Kidney (tissue), 13 donors: ENCODE measurements at regions not wholly inside any gene's neighbourhood (a gene's known extent, or its start where the extent isn't known, plus 50 kb on each side); places are given as distances from the start of the nearest gene placed in this dataset.

Experiments used
- DNase-seq, 5 donors: peaks; one replicate each; pipeline ENCODE4 v3.0.0-alpha.2; 2013 to 2020
- FAIRE-seq: peaks from 2 replicates; lab custom pipeline; 2012; peaks lifted over from hg19 to GRCh38; lab: Jason Lieb, UNC
- H3K27ac ChIP-seq, 2 donors: one replicate each; pipeline ENCODE4 v1.7.0; 2013; ENCODE audit warnings: low read depth in 2 of 2, low read length in 2 of 2, inconsistent platforms in 1 of 2
- H3K27me3 ChIP-seq: one replicate; pipeline ENCODE4 v1.7.1; 2013; ENCODE audit warnings: low read length, inconsistent platforms; ENCODE audit not compliant: control insufficient read depth, insufficient read depth
- H3K36me3 ChIP-seq, 3 donors: one replicate each; pipeline versions ENCODE4 v1.7.0 to v1.7.1; 2013; ENCODE audit warnings: low read length in 3 of 3, control low read depth in 1 of 3, inconsistent platforms in 1 of 3; ENCODE audit not compliant: insufficient read depth in 3 of 3, control insufficient read depth in 2 of 3
- H3K4me1 ChIP-seq, 3 donors: one replicate each; pipeline versions ENCODE4 v1.7.0 to v1.7.1; 2013; ENCODE audit warnings: low read length in 3 of 3, inconsistent platforms in 1 of 3, low read depth in 1 of 3; ENCODE audit not compliant: control insufficient read depth in 2 of 3, insufficient read depth in 2 of 3
- H3K4me3 ChIP-seq, 3 donors: one replicate each; pipeline versions ENCODE4 v1.7.0 to v1.8.1; 2013; ENCODE audit warnings: low read length in 3 of 3, control low read depth in 1 of 3, inconsistent platforms in 1 of 3
- H3K9ac ChIP-seq, 3 donors: one replicate each; pipeline versions ENCODE4 v1.7.0 to v1.7.1; 2013; ENCODE audit warnings: low read length in 3 of 3, control low read depth in 1 of 3, inconsistent platforms in 1 of 3
- H3K9me3 ChIP-seq, 3 donors: one replicate each; pipeline versions ENCODE4 v1.7.0 to v1.7.1; 2013; ENCODE audit warnings: low read length in 3 of 3, control low read depth in 1 of 3, inconsistent platforms in 1 of 3; ENCODE audit not compliant: control insufficient read depth in 2 of 3, insufficient read depth in 1 of 3
- CTCF ChIP-seq: IDR thresholded peaks from 3 replicates; pipeline ENCODE4 v1.5.1; 2012; ENCODE audit warnings: mild to moderate bottlenecking, moderate library complexity, borderline replicate concordance; ENCODE audit not compliant: insufficient read depth; ENCODE audit errors: extremely low read depth
- intact Hi-C: fragments of 100-400 bp; cut with DNase I; formaldehyde crosslinking; loops from one replicate; pipeline ENCODE4 v1.11.1; 2022
- donor health status: control.
- donor health status: control.
- donor health status: control.
- donor health status: control.
- donor health status: control.
- donor health status: DM: yes; HTN: yes; CAD: no.
- donor health status: Normal renal cell carcinoma (clear cell type).

GRCh38 chr20:19807946-19808330 lies 49.9 kb downstream of the RIN2 start:
- FAIRE-seq (no peak), DNase-seq (no peak)
- H3K27ac ChIP-seq, result no peak overlapping the region
- no peak for TF ChIP-seq CTCF
- no peaks in the 10 kb centered on the region for H3K27me3 ChIP-seq
- H3K9ac ChIP-seq, result no peak overlapping the region
- no peak overlapping the region for H3K4me3 ChIP-seq
- intact Hi-C loops, result no loop called here
- peaks cover 0 to 9% (median 5%) of the 10 kb centered on the region in 3 donors for H3K4me1 ChIP-seq
- no peaks in the 10 kb centered on the region for H3K9me3 ChIP-seq
- peaks cover 0 to 6% (median 2%) of the 10 kb centered on the region in 3 donors for H3K36me3 ChIP-seq

- Histone ChIP-seq H3K36me3 (peaks cover 0 to 6% (median 2%) of the 10 kb centered on the region in 3 donors), H3K27ac (no peak overlapping the region), H3K4me3 (no peak overlapping the region), H3K4me1 (peaks cover 0 to 11% (median 5%) of the 10 kb centered on the region in 3 donors), H3K27me3 (no peaks in the 10 kb centered on the region), H3K9me3 (no peaks in the 10 kb centered on the region), H3K9ac (no peak overlapping the region)
- no peak for TF ChIP-seq CTCF
- intact Hi-C loops, result no loop called here
- FAIRE-seq, result no peak
- no peak for DNase-seq
Observed at GRCh38 chr20:19808498-19808897, 50.4 kb downstream of the RIN2 start.

GRCh38 chr20:19809505-19809904 lies 51.4 kb downstream of the RIN2 start:
- H3K4me3 ChIP-seq, result no peak overlapping the region
- no peak for TF ChIP-seq CTCF
- H3K9me3 ChIP-seq, result no peaks in the 10 kb centered on the region
- no peak overlapping the region for H3K9ac ChIP-seq
- H3K4me1 ChIP-seq, result peaks cover 0 to 11% (median 5%) of the 10 kb centered on the region in 3 donors
- DNase-seq (no peak), FAIRE-seq (no peak)
- H3K36me3 ChIP-seq, result peaks cover 0 to 6% (median 2%) of the 10 kb centered on the region in 3 donors
- H3K27ac ChIP-seq, result no peak overlapping the region
- intact Hi-C loops, result no loop called here
- H3K27me3 ChIP-seq, result no peaks in the 10 kb centered on the region

- Histone ChIP-seq H3K4me1 (peaks cover 0 to 13% (median 9%) of the 10 kb centered on the region in 3 donors), H3K4me3 (no peak overlapping the region), H3K36me3 (peaks cover 0 to 4% (median 2%) of the 10 kb centered on the region in 3 donors), H3K9me3 (no peaks in the 10 kb centered on the region), H3K27me3 (no peaks in the 10 kb centered on the region), H3K9ac (no peak overlapping the region), H3K27ac (no peak overlapping the region)
- TF ChIP-seq CTCF, result no peak
- intact Hi-C loops, result no loop called here
- DNase-seq, result no peak
- no peak for FAIRE-seq
Observed at GRCh38 chr20:19811231-19811630, 53.2 kb downstream of the RIN2 start.
